NOMO-1 treated with DMSO at 0.1 percent for 48 hours (cell line): ENCODE measurements at regions not wholly inside any gene's neighbourhood (a gene's known extent, or its start where the extent isn't known, plus 50 kb on each side); places are given as distances from the start of the nearest gene placed in this dataset.

Experiments used
- DNase-seq: peaks from one replicate; lab custom pipeline; 2025; ENCODE audit not compliant: unreplicated experiment; lab: John Stamatoyannopoulos, UW

DNA sequence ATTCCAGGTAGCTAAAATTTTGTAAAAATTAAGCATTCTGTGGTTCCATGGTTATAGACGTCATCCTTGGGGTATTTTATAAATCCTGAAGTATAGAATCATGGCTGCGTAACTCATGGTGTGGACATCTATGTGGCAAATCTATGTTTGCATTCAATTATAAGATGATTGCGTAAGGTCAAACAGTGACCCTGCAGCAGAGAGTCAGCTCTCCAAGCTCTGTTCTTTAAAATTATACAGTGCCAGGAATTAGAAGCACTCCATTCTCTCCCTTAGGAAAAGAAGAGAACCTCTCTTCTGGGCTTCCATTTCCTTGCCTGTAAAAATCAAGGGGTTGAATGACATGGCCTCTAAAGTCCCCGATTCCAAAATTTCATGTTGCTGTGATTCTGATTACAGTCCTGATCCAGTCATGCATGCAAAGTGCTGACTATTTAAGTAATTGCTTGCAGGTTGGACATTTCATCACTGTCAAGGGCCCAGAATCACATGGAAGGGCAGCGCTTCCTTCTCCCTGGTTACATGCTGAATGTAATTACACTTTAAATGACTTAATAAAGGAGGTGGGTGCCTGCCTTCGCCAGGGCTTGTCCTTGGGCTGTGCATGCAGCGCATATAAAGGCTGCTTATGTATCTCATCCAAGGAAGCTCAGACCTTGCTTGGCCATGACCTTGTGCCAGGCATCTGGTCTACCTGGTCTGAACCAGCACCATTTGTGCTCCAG is 550.7 kb downstream of the TYW1 start:
- no peak for DNase-seq

DNA sequence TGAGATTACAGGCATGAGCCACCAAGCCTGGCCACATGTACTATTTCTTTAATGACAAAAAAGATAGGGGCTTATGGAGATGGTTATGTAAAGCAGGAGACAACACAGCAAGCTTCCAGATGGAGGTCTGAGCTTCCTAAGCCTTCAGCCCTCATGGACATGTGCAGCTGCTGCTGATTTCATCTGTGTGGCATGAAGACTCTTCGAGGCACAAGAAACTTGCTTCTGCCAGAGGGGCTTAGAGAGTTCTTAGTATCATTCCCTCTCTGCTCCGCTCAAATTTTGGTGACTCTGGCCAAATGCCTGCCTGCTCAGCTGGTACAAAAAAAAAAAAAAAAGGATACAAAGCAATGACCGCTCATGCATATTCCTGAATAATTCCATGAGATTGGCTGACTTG is 552.5 kb downstream of the TYW1 start:
- no peak for DNase-seq

DNA sequence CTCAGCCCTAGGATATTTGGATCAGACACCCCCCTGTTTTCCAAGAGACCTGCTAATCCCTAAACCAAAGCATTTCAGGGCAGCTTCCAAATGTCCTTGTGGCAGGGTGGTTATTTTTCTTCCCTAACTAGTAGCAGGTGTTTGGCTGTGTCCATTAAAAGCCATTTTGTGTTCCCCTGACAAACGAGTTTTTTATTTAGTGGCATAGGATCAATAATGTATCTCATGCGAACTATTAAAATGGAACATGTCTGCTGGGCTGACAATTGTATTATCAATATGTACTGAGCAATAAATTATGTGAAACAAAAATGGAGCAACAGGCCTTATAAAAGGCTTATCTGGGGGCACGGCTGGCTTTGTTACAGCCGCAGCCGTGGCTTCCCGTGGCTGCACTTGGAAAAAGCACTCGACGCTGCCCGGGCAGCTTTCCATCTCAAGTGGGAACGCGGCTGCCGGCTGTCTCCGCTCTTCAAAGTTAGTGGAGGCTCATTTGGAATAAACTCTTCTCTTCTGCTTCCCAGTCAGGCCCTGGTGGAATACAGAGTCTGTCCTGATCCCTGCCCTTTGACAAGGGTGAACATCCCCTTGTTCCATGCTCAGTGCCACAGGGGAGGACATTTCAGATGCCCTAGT is 554.3 kb downstream of the TYW1 start:
- DNase-seq = no peak

GRCh38 chr7:67552738-67553137 is 556.1 kb downstream of the TYW1 start:
- no peak for DNase-seq

- no peak for DNase-seq
Measured at GRCh38 chr7:67553378-67553777, 556.7 kb downstream of the TYW1 start.

- no peak for DNase-seq
Measured at GRCh38 chr7:67554986-67555385, 558.4 kb downstream of the TYW1 start.

DNA sequence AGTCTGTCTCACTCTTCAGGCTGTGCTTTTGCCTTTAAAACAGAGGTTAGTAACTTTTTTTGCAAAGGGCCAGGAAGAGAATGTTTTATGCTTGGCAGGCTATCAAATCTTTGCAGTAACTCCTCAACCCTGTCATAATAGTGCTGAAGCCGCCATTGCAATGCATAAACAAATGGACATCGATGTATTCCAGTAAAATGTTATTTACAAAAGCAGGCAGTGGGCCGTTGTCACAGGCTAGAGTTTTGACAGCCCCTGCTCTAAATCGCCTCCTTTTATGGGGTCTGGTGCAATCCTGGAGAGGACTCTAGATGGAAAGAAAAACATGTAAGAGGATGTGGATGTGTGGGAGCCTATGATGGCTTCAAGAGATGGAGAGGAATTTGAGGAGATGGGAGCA is 568.3 kb downstream of the TYW1 start:
- DNase-seq = no peak

DNA sequence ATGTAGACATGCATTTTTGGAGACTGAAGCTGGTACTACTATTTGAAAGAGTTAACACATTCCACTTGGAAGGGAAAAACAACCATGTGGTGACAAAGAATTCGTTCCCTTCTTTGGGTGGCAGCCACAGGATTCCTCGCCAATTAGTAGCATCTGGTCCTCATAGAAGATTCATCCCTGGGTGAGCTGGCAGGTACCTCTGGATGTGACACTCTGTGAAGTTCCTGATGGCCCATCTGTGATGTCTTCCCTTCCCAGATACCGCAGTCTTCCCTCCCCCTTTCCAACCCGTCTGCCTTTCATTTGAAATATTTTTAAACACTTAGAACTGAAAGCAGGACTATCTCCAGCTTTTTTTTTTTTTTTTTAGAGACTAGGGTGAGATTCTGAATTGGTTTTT is 569.5 kb downstream of the TYW1 start:
- no peak for DNase-seq

- no peak for DNase-seq
Measured at GRCh38 chr7:67571026-67571545, 574.5 kb downstream of the TYW1 start.

- DNase-seq = no peak
Measured at GRCh38 chr7:67573639-67574038, 577.0 kb downstream of the TYW1 start.

DNA sequence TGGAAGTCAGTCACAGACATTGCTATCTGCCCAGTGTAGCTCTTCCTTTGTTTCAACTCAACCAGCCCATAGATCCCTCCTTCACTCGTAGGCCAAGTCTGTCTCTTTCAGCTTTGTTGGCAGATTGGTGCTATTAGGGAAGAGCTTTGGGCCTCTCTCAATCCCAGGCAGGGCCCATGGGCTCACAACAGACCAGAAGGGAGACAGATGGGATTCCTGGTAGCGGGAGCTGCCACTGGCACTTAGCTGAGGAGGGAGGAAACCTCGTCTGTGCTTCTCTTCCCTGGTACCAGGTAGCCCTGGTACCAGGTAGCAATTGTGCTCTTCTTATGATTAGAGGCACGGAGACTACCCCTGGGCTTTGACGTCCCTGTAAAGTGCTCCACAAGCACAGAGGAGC is 592.0 kb downstream of the TYW1 start:
- no peak for DNase-seq

- no peak for DNase-seq
Measured at GRCh38 chr7:67589183-67589582, 592.5 kb downstream of the TYW1 start.

- no peak for DNase-seq
Measured at GRCh38 chr7:67590649-67591048, 594.0 kb downstream of the TYW1 start.

- no peak for DNase-seq
Measured at GRCh38 chr7:67593794-67594193, 597.2 kb downstream of the TYW1 start.

- DNase-seq = no peak
Measured at GRCh38 chr7:67595431-67596180, 599.0 kb downstream of the TYW1 start.

GRCh38 chr7:67597161-67597560 is 600.5 kb downstream of the TYW1 start:
- no peak for DNase-seq

DNA sequence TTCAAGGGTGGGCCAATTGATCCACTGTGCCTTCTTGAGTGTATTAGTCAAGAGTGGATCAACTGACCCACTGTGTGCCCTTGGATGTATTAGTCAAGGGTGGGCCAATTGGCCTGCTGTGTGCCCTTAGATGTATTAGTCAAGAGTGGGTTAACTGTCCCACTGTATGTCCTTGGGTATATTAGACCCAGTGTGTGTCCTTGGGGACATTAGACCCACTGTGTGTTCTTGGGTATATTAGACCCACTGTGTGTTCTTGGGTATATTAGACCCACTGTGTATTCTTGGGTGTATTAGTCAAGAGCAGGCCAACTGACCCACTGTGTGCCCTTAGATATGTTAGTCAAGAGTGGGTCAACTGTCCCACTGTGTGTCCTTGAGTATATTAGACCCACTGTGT is 601.8 kb downstream of the TYW1 start:
- DNase-seq = no peak

- DNase-seq = no peak
Measured at GRCh38 chr7:67599331-67600062, 602.9 kb downstream of the TYW1 start.

DNA sequence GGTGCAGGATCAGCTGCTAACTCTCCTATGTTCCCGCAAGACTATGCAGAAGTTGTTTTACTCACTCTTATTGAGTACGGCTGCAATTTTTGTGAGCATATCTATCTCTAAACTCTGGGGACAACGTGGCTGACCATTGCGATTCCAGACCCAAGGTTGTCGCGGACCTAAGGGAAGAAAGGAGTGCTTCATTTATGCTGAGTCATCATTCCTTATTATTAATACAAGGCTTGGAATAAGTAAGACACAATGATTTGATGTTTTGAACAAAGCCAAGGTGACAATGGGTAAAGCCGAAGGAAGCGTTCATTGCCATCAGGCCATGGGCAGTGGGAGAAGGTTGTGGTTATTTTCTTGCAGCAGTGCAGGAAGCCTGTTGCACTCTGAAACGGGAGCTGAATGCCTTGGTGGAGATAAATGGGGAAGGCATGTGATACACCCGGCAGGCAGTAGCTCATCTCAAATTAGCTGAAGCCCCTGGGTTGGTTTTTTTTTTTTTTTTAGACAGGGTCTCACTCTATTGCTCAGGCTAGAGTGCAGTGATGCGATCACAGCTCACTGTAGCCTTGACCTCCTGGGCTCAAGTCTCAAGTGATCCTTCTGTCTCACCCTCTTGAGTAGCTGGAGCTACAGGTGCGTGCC is 605.7 kb downstream of the TYW1 start:
- no peak for DNase-seq

DNA sequence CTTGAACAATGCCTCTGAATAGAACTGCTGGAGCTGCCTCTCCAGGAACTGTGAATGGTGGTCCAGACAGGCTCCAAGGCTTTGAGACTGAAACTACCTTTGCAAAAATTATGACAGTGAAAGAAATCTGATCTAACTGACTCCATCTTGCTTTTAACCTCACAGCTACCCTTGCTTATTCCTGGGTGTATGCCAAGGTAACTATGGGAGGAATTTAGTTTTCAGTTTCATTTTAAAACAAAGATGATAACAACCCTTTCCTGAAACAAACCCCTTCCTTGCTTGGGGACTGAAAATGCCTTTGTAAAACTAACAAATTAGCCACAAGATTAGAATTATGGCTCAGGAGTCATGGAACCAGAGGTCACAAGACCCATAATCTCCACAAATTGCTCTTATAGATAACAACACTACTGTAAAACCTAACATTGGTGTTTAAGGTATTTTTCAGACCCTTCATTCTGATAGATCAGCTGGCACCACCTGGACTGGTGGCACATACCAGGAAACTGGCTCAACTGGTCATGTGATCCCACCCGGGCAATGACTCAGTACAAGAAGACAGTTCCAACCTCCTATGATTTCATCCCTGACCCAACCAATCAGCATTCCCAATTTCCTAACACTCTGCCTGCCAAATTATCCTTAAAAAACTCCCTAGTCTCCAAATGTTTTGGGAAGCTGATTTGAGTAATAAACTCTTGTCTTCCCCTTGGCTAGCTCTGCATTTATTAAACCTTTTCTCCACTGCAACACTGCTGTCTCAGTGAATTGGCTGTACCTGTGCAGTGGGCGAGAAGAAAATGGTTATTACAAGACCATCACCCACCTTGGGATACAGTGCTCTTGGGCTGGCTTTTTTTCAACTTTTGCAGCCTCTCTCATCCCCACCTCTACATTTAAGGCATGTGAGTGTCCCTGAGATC is 608.1 kb downstream of the TYW1 start:
- DNase-seq = no peak
